H1 (cell line): ENCODE measurements at regions not wholly inside any gene's neighbourhood (a gene's known extent, or its start where the extent isn't known, plus 50 kb on each side); places are given as distances from the start of the nearest gene placed in this dataset.

Experiments
- EP300 ChIP-seq, 2 experiments: IDR thresholded peaks; 1 replicate in 1 of 2; 2 replicates in 1 of 2; pipeline ENCODE4 v1.6.1; 2011 to 2012; ENCODE audit warnings: low read depth in 2 of 2, low read length in 2 of 2, mild to moderate bottlenecking in 2 of 2, borderline replicate concordance in 1 of 2, inconsistent platforms in 1 of 2, moderate library complexity in 1 of 2
- GABPA ChIP-seq: IDR thresholded peaks from 2 replicates; pipeline ENCODE4 v1.6.1; 2011; ENCODE audit warnings: mild to moderate bottlenecking, low read length, moderate library complexity, borderline replicate concordance; ENCODE audit not compliant: insufficient read depth
- RAD21 ChIP-seq, 2 experiments: IDR thresholded peaks in 1 of 2; conservative IDR thresholded peaks in 1 of 2; 2 replicates each; pipeline ENCODE4 v1.6.1; 2011; ENCODE audit warnings: low read depth in 2 of 2, low read length in 2 of 2, improper control_type of control experiment in 1 of 2, inconsistent platforms in 1 of 2, mild to moderate bottlenecking in 1 of 2, moderate library complexity in 1 of 2
- SP1 ChIP-seq: IDR thresholded peaks from 2 replicates; pipeline ENCODE4 v1.6.1; 2011; ENCODE audit warnings: low read depth, low read length
- TF ChIP-seq, protein P1 (sequence below), 3 experiments: IDR thresholded peaks; 1 replicate in 2 of 3; 2 replicates in 1 of 3; pipeline versions ENCODE4 v1.5.1 to v1.6.1; 2011; ENCODE audit warnings: low read length in 3 of 3, mild to moderate bottlenecking in 3 of 3, inconsistent platforms in 2 of 3, low read depth in 1 of 3, moderate library complexity in 1 of 3; ENCODE audit not compliant: insufficient read depth in 1 of 3; ENCODE audit errors: control extremely low read depth in 1 of 3

- TF ChIP-seq, protein P1, sequence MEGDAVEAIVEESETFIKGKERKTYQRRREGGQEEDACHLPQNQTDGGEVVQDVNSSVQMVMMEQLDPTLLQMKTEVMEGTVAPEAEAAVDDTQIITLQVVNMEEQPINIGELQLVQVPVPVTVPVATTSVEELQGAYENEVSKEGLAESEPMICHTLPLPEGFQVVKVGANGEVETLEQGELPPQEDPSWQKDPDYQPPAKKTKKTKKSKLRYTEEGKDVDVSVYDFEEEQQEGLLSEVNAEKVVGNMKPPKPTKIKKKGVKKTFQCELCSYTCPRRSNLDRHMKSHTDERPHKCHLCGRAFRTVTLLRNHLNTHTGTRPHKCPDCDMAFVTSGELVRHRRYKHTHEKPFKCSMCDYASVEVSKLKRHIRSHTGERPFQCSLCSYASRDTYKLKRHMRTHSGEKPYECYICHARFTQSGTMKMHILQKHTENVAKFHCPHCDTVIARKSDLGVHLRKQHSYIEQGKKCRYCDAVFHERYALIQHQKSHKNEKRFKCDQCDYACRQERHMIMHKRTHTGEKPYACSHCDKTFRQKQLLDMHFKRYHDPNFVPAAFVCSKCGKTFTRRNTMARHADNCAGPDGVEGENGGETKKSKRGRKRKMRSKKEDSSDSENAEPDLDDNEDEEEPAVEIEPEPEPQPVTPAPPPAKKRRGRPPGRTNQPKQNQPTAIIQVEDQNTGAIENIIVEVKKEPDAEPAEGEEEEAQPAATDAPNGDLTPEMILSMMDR (IDR thresholded peaks at IDR 0.05; ENCODE audit: control extremely low read depth in 1 of 3, insufficient read depth in 1 of 3, low read depth in 1 of 3, low read length in 3 of 3) = no peak
- no peak for TF ChIP-seq GABPA
- TF ChIP-seq EP300 (IDR thresholded peaks at IDR 0.05; ENCODE audit: borderline replicate concordance in 1 of 2, low read depth in 2 of 2, low read length in 2 of 2) = no peak
- no peak for TF ChIP-seq SP1
- TF ChIP-seq RAD21 (IDR thresholded peaks at IDR 0.05 in 1 of 2, conservative IDR thresholded peaks at IDR 0.05 in 1 of 2; ENCODE audit: low read depth in 2 of 2, low read length in 2 of 2) = no peak
Measured at GRCh38 chr6:139436200-139436956, 61.9 kb upstream of the CITED2 start.
